HG02943 (cell line): ENCODE measurements at regions not wholly inside any gene's neighbourhood (a gene's known extent, or its start where the extent isn't known, plus 50 kb on each side); places are given as distances from the start of the nearest gene placed in this dataset.

Experiments used
- ATAC-seq: cut with Tn5 transposase; IDR thresholded peaks from one replicate; pipeline ENCODE4 v1.9.1; 2021; ENCODE audit warnings: mild to moderate bottlenecking, low read depth, moderate library complexity; ENCODE audit not compliant: unreplicated experiment

- ATAC-seq: no peak
These were observed 727.0 kb downstream of the NR2F2 start for GRCh38 chr15:97057503-97057902.

DNA sequence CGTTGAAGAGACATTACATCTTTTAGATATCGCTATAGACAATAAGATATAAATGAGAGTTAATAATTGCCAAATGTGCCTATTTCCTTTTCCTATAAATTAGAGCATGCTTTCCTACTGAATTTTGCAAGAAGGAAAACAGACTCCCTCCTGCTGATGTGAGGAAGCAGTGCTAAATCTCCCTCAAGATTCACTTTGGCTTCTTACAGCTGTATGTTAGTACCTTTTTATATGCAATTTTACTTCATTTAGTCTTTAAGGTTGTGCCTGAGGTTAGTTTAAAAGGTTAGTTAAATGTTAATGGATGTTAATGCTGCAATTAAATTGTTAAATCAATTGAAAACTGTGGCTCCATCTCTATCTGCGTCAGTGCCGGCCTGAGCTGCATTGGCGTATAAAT lies 728.8 kb downstream of the NR2F2 start:
- ATAC-seq: no peak

DNA sequence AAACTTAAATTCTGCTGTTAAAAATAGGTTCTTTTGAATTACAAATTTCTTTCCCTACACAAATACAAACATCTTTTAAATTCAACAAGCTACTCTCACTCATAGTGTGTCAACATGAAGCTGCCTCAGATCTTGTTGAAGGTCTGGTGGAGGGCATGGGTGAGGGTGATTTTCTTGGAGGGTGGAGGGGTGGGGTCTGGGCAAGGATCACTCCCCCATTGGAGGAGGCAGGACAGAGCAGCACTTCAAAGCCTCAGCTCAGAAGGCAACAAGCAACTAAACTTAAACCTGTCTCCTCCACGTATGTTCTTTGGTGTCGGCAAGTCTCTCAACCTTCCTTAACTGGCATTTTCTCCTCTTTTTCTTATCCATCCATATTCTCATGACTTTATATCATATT lies 730.9 kb downstream of the NR2F2 start:
- ATAC-seq: no peak

GRCh38 chr15:97071668-97072067 lies 741.2 kb downstream of the NR2F2 start:
- ATAC-seq: no peak

- no peak for ATAC-seq
These were observed 742.0 kb downstream of the NR2F2 start for GRCh38 chr15:97072545-97072944.

- ATAC-seq: no peak
These were observed 745.5 kb downstream of the NR2F2 start for GRCh38 chr15:97076011-97076410.

DNA sequence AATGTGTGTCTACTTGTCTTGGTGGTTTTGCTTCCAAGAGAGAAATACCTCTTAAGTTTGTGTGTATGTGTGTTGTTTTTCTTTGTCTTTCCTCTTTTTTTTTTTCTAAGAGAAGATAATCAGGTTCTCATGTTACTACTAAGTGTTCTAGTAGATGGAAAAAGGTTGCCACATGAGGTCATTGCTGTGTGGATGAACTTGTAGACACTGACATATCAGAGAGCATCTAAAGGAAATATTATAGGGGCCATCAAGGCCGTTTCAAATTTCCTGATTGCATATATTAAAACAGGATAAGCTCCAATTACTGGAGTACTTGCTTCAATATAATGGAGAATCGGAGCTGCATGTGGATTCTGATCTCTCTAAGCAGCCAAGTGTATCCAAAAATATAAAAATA lies 747.5 kb downstream of the NR2F2 start:
- ATAC-seq: no peak

- no peak for ATAC-seq
These were observed 748.1 kb downstream of the NR2F2 start for GRCh38 chr15:97078591-97078990.

DNA sequence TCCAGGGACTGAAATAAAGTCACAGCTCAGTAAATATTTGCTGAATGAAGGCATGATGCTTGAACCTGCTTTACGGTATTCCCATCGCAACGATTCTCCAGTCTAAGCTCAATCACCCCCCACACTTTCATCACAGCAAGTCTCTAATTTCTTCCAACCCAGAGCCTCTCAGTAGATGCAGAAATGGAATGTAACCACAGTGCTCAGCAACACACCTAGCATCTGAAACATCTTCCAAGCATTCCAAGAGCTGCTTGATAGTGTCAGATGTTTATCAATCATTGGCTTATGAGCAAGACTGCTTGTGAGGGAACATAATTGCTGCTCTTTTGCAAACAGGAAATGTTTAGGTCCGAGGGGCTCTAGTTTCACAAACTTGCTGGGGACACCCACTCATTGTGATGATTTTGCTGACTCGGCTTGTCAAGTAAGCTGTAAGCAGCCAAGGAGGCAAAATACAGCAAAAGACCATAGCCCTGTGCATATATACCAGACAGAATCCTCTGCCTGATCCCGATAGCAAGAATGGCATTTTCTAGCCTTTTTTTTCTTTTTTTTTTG lies 751.2 kb downstream of the NR2F2 start:
- ATAC-seq: no peak

GRCh38 chr15:97082830-97083229 lies 752.3 kb downstream of the NR2F2 start:
- ATAC-seq: no peak

DNA sequence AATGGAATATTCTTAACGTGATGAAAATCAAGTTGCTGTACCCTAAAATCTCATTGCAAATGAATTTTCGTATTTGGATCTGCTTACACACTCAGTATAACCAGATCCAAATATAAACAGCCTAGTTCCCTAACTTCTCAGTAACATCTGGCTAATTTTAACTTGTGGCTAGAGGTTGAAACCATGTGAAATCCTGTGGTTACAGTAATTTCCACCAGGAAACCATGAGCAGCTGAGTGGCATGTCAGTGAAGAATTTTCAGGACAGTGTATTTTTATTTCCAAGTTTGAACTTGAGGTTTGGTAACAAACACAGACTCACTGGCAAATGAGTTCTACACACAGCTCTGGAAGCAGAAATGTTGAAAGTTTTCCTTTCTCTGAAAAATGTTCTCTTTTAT lies 754.1 kb downstream of the NR2F2 start:
- no peak for ATAC-seq

DNA sequence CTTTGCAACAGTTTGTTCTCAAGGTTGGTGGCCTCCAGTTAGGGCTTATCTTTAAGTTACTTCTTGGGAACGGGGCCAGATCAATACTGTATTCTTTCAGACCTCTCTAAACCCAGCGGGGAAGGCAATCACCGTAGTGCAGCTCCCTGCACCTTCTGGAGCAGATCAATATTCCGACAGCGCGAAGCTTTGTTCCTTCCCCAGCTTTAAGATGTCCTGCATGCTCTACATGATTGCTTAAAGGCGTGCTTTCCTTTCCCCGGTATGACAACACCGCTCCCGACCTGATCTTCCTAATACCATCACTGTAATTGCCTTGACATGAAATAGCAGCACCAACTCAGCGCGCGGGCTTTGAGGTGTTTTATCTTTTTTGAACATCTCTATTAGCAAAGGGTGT lies 755.2 kb downstream of the NR2F2 start:
- ATAC-seq: no peak

GRCh38 chr15:97087006-97087741 lies 756.7 kb downstream of the NR2F2 start:
- ATAC-seq: no peak

GRCh38 chr15:97091093-97091492 lies 760.6 kb downstream of the NR2F2 start:
- no peak for ATAC-seq

GRCh38 chr15:97092656-97093055 lies 762.2 kb downstream of the NR2F2 start:
- no peak for ATAC-seq

GRCh38 chr15:97096303-97096835 lies 765.9 kb downstream of the NR2F2 start:
- ATAC-seq: no peak

GRCh38 chr15:97099040-97099439 lies 768.5 kb downstream of the NR2F2 start:
- ATAC-seq: no peak

DNA sequence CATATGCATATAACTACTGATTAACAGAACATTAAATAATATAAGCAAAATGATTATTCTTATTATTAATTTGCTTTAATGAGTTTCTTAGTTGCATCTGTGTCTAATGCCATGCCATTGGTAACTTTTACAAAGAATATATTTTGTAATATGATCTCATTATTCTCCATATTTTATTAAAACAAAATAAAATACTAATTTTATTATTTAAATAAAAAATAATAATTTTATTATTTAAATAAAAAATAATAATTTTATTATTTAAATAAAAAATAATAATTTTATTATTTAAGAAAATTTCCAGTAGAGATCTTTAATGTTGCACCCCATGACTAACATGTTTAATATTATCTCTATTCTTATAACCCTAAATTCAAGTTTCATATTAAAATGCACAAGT lies 771.1 kb downstream of the NR2F2 start:
- ATAC-seq: no peak

DNA sequence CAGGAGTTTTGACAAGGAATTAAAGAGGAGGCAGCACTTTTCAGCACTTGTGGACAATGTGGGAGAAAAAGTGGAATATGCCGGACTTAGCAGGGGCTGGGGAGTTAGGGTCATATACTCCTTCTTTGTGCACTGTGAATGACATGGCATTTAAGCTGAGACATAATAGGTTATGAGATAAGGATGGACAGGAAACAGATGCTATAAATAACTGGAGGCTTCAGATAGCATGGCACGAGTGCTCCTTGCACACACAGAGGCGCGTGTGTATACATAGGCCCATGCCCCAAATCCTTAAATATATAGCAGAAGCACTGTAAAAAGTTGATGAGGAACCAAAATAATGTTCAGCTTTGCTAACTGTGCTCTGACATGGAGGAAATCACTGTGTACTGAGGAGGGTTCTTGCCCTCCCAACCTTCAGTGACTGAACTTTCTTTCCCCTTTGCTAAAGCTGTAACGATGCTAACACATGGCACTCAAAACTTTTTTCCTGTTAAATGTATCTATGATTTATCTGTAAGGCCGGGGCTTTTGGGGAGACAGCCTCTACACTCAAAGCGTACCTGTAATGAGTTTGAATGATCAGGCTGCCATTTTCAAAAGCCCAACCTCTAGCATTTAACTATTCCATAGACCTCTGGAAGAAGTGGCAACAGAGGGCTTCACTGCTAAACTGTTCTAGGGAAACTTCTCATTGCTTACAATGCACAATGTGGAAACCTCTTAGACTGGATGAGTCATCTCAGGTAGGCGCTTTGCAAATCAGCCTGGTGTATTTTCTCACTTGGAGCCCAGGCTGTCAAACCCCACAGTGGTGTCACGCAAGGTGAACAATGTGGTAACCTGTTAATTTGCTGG lies 784.6 kb downstream of the NR2F2 start:
- ATAC-seq: no peak

GRCh38 chr15:97115761-97116070 lies 785.2 kb downstream of the NR2F2 start:
- ATAC-seq: no peak

DNA sequence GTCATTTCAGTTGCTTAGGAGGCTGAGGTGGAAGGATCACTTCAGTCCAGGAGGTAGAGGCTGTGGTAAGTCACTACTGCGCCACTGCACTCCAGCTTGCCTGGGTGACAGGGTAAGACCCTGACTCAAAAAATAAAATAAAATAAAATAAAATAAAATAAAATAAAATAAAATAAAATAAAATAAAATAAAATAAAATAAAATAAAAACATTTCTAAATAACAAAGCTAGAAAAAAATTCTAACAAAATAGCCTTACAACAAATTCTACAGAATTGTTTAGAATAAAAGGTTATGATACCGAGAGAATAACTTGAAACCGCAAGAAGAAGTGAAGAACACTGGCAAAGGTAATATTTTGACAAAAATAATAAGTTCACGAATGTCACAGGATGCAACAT lies 794.3 kb downstream of the NR2F2 start:
- no peak for ATAC-seq
